Lung (tissue), 11 donors: ENCODE measurements at regions not wholly inside any gene's neighbourhood (a gene's known extent, or its start where the extent isn't known, plus 50 kb on each side); places are given as distances from the start of the nearest gene placed in this dataset.

ENCODE experiments used
- ATAC-seq: fragments of 200-7000 bp; cut with Tn5 transposase; one replicate; pipeline ENCODE4 v1.9.1; 2020; ENCODE audit warnings: moderate number of reproducible peaks; ENCODE audit not compliant: insufficient read depth, low FRiP score
- DNase-seq, 3 donors: peaks; one replicate each; pipeline ENCODE4 v3.0.0-alpha.2; 2013 to 2017
- H3K27ac ChIP-seq, 2 donors: one replicate each; pipeline ENCODE4 v1.5.1; 2013; ENCODE audit warnings: mild to moderate bottlenecking in 2 of 2, moderate library complexity in 2 of 2, control low read depth in 1 of 2, inconsistent platforms in 1 of 2, low read depth in 1 of 2, low read length in 1 of 2
- H3K27me3 ChIP-seq, 3 donors: one replicate each; pipeline ENCODE4 v1.5.1; 2013; ENCODE audit warnings: low read length in 2 of 3; ENCODE audit not compliant: control insufficient read depth in 3 of 3, insufficient read depth in 3 of 3
- H3K36me3 ChIP-seq, 4 donors: one replicate each; pipeline ENCODE4 v1.5.1; 2013; ENCODE audit warnings: low read length in 4 of 4, mild to moderate bottlenecking in 1 of 4, moderate library complexity in 1 of 4; ENCODE audit not compliant: control insufficient read depth in 4 of 4, insufficient read depth in 4 of 4
- H3K4me1 ChIP-seq, 5 donors: one replicate each; pipeline ENCODE4 v1.5.1; 2013; ENCODE audit warnings: low read length in 5 of 5, mild to moderate bottlenecking in 2 of 5, moderate library complexity in 1 of 5; ENCODE audit not compliant: control insufficient read depth in 5 of 5, insufficient read depth in 5 of 5
- H3K4me3 ChIP-seq: one replicate; pipeline ENCODE4 v1.5.1; 2013; ENCODE audit warnings: mild to moderate bottlenecking, control low read depth, moderate library complexity
- H3K9ac ChIP-seq, 2 donors: one replicate each; pipeline ENCODE4 v1.5.1; 2013; ENCODE audit warnings: low read length in 2 of 2, control low read depth in 1 of 2; ENCODE audit not compliant: insufficient read depth in 1 of 2
- H3K9me3 ChIP-seq, 4 donors: one replicate each; pipeline ENCODE4 v1.5.1; 2013; ENCODE audit warnings: low read length in 3 of 4, mild to moderate bottlenecking in 1 of 4, moderate library complexity in 1 of 4; ENCODE audit not compliant: control insufficient read depth in 4 of 4, insufficient read depth in 3 of 4
- WGBS, 2 donors: extraction: QIAGEN DNeasy Blood & Tissue Kit; methylation state at CpG; one replicate each; pipeline ENCODE4 v1.1.7; 2013; 5-methylcytosine and 5-hydroxymethylcytosine counted together
- TF ChIP-seq, protein P1 (sequence below): IDR thresholded peaks from 2 replicates; pipeline ENCODE4 v1.5.1; 2012; ENCODE audit warnings: mild to moderate bottlenecking; ENCODE audit errors: control extremely low read depth, extremely low read depth
- donor health status: control.
- donor health status: control.
- donor health status: Bipolar disorder and iron deficiency.
- donor health status: healthy.
- donor health status: DM: yes; HTN: yes; CAD: no.

- Histone ChIP-seq H3K4me1 (peaks cover 0 to 3% (median 0%) of the 10 kb centered on the region in 5 donors), H3K36me3 (no peaks in the 10 kb centered on the region), H3K9me3 (no peaks in the 10 kb centered on the region), H3K4me3 (no peak overlapping the region), H3K27ac (no peak overlapping the region), H3K9ac (peak overlapping the region; percentile 60 to 61), H3K27me3 (no peaks in the 10 kb centered on the region)
- TF ChIP-seq, protein P1, sequence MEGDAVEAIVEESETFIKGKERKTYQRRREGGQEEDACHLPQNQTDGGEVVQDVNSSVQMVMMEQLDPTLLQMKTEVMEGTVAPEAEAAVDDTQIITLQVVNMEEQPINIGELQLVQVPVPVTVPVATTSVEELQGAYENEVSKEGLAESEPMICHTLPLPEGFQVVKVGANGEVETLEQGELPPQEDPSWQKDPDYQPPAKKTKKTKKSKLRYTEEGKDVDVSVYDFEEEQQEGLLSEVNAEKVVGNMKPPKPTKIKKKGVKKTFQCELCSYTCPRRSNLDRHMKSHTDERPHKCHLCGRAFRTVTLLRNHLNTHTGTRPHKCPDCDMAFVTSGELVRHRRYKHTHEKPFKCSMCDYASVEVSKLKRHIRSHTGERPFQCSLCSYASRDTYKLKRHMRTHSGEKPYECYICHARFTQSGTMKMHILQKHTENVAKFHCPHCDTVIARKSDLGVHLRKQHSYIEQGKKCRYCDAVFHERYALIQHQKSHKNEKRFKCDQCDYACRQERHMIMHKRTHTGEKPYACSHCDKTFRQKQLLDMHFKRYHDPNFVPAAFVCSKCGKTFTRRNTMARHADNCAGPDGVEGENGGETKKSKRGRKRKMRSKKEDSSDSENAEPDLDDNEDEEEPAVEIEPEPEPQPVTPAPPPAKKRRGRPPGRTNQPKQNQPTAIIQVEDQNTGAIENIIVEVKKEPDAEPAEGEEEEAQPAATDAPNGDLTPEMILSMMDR = no peak
- DNase-seq = peak; percentile 92 to 96 (median 95)
- no peak for ATAC-seq
- WGBS, 2 donors = 7 to 8% methylated on average over 30 of the region's 30 CpGs
Measured at GRCh38 chr6:28606424-28607391, 81.0 kb downstream of the GPX5 start.

DNA sequence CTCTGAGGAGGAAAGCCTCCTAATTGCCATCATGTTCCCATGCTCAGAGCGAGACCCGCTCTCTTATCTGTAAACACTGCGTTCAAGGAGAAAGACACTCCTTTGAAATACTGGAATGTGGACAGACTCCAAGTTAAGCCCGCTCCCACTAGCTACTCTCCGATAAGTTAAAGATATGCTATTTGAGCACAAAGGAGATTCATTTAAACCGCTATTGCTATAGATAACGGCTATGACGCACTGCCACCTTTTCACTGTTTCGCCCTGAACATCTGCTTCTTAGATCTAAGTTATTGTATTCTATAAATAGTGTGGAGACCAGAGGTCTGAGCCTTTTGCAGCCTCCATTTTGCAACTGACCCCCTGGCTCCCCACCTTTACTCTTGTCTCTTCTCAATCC lies 82.3 kb downstream of the GPX5 start:
- DNase-seq = peak in 2 of 3 donors; percentile 39 to 40
- Histone ChIP-seq H3K27ac (no peak overlapping the region), H3K9me3 (no peaks in the 10 kb centered on the region), H3K36me3 (no peaks in the 10 kb centered on the region), H3K27me3 (no peaks in the 10 kb centered on the region), H3K9ac (no peak overlapping the region), H3K4me3 (no peak overlapping the region), H3K4me1 (peaks cover 0 to 3% (median 0%) of the 10 kb centered on the region in 5 donors)
- TF ChIP-seq, protein P1 = no peak
- WGBS, 2 donors = 41 to 73% methylated on average over 9 of the region's 9 CpGs
- ATAC-seq = no peak

GRCh38 chr6:28609672-28610071 lies 84.0 kb downstream of the GPX5 start:
- no peak overlapping the region for H3K27ac ChIP-seq
- no peak overlapping the region for H3K9ac ChIP-seq
- H3K4me3 ChIP-seq = no peak overlapping the region
- TF ChIP-seq, protein P1 = no peak
- H3K9me3 ChIP-seq = no peaks in the 10 kb centered on the region
- H3K36me3 ChIP-seq = no peaks in the 10 kb centered on the region
- H3K4me1 ChIP-seq = peaks cover 0 to 3% (median 0%) of the 10 kb centered on the region in 5 donors
- no peak for DNase-seq
- WGBS, 2 donors = 90 to 97% methylated on average over 3 of the region's 3 CpGs
- ATAC-seq = no peak
- peaks cover 0 to 2% (median 0%) of the 10 kb centered on the region in 3 donors for H3K27me3 ChIP-seq
